ENCODE measurements at regions not wholly inside any gene's neighbourhood (a gene's known extent, or its start where the extent isn't known, plus 50 kb on each side); places are given as distances from the start of the nearest gene placed in this dataset.
A peak's percentile ranks its signal among the peaks of the same experiment; 100 is the strongest.

DNA sequence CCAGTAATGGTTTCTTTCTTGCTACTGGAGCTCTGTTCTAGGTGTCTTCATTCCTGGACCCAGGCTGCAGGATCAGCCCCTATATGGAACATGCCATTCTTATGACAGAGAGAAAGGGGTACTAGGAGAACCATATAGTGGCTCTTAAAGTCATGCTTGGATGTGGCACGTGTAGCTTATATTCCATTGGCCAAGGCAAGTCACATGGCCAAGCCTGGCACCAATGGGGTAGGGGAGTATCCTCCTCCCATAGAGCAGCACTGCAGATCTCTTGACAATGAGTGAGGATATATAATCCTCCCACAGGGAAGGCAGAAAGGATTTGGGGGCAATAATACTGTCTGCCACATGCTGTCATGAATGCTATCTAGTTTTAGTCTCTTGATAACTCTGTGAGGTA is 193.3 kb downstream of the PALM2AKAP2 start:
- Histone ChIP-seq H3K4me2 (ENCODE audit: insufficient read depth, low read length) (no peak overlapping the region), H3K9me3 (ENCODE audit: low read depth, low read length) (no peaks in the 10 kb centered on the region), H4K20me1 (ENCODE audit: insufficient read depth, low read length) (no peaks in the 10 kb centered on the region), H3K4me1 (ENCODE audit: insufficient read depth, low read length) (peaks cover 14% of the 10 kb centered on the region), H3K4me3 (ENCODE audit: insufficient read depth, low read length) (no peak overlapping the region), H3K27me3 (ENCODE audit: insufficient read depth, low read length) (no peaks in the 10 kb centered on the region), H3K79me2 (ENCODE audit: insufficient read depth, low read length) (no peaks in the 10 kb centered on the region), H3K36me3 (ENCODE audit: insufficient read depth, low read length) (no peaks in the 10 kb centered on the region), H2AFZ (ENCODE audit: low read length) (no peak overlapping the region), H3K27ac (ENCODE audit: low read depth, low read length) (no peak overlapping the region)
- DNase-seq (ENCODE audit: insufficient read length, low spot score, missing footprints): no peak
- TF ChIP-seq, protein P1, sequence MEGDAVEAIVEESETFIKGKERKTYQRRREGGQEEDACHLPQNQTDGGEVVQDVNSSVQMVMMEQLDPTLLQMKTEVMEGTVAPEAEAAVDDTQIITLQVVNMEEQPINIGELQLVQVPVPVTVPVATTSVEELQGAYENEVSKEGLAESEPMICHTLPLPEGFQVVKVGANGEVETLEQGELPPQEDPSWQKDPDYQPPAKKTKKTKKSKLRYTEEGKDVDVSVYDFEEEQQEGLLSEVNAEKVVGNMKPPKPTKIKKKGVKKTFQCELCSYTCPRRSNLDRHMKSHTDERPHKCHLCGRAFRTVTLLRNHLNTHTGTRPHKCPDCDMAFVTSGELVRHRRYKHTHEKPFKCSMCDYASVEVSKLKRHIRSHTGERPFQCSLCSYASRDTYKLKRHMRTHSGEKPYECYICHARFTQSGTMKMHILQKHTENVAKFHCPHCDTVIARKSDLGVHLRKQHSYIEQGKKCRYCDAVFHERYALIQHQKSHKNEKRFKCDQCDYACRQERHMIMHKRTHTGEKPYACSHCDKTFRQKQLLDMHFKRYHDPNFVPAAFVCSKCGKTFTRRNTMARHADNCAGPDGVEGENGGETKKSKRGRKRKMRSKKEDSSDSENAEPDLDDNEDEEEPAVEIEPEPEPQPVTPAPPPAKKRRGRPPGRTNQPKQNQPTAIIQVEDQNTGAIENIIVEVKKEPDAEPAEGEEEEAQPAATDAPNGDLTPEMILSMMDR (IDR thresholded peaks at IDR 0.05; ENCODE audit: extremely low read depth, low read depth, low read length): no peak

DNA sequence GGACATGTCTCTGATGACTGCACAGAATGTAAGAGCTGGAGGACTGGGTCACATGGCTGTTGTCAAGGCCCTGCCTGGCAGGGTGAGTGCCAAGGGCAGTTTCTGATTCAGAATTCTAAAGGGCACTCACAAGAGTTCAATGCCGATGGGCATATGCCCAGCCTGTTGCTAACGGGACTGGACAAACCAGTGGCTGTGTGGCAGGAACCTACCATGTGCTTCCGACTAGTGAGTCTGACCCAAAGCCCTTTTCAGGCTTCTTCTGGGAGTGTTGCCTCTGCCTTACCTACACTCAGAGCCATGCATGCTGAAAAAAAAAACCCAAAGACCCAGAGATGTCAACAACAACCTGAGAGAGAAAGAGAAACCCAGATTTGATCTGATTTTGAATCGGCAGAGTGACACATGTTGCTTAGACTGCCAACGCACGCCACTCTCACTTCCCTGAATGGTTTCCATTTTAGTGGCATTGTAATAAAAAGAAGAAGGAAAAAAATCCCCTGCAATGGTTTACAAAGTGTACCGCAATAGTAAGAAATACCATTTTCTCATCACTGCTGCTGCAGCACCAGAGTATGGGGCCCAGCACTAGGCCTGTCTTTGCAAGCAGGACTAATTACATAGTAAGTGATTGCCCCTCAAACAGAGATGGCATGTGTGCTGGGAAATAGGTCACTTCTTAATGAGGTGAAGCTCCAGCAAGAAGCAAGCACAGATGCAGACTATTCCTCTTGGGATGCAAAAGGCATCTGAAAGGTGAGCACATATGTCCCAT is 194.3 kb downstream of the PALM2AKAP2 start:
- no peak for DNase-seq (ENCODE audit: insufficient read length, low spot score, missing footprints)
- no peak overlapping the region for H2AFZ ChIP-seq (ENCODE audit: low read length)
- no peaks in the 10 kb centered on the region for H4K20me1 ChIP-seq (ENCODE audit: insufficient read depth, low read length)
- no peaks in the 10 kb centered on the region for H3K27me3 ChIP-seq (ENCODE audit: insufficient read depth, low read length)
- H3K36me3 ChIP-seq (ENCODE audit: insufficient read depth, low read length): no peaks in the 10 kb centered on the region
- no peaks in the 10 kb centered on the region for H3K79me2 ChIP-seq (ENCODE audit: insufficient read depth, low read length)
- no peak overlapping the region for H3K27ac ChIP-seq (ENCODE audit: low read depth, low read length)
- H3K4me2 ChIP-seq (ENCODE audit: insufficient read depth, low read length): no peak overlapping the region
- H3K4me1 ChIP-seq (ENCODE audit: insufficient read depth, low read length): peaks cover 14% of the 10 kb centered on the region
- TF ChIP-seq, protein P1 (IDR thresholded peaks at IDR 0.05; ENCODE audit: extremely low read depth, low read depth, low read length): no peak
- no peak overlapping the region for H3K4me3 ChIP-seq (ENCODE audit: insufficient read depth, low read length)
- H3K9me3 ChIP-seq (ENCODE audit: low read depth, low read length): no peaks in the 10 kb centered on the region

DNA sequence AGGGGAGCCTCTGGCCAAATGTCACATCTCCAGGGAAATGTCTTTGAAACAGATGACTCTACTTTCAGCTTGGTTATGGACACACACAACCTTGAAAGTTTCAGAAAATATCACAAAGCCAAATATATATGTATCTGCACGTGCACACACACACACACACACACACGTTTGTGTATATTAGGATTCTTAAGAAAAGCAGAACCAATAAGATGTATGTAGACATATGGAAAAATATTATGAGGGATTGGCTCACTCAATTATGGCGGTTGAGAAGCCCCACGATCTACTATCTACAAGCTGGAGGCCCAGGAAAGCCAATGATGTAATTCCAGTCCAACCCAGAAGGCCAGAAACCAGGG is 194.9 kb downstream of the PALM2AKAP2 start:
- no peak overlapping the region for H3K4me2 ChIP-seq (ENCODE audit: insufficient read depth, low read length)
- TF ChIP-seq, protein P1 (IDR thresholded peaks at IDR 0.05; ENCODE audit: extremely low read depth, low read depth, low read length): no peak
- no peak overlapping the region for H3K4me3 ChIP-seq (ENCODE audit: insufficient read depth, low read length)
- no peak overlapping the region for H2AFZ ChIP-seq (ENCODE audit: low read length)
- H3K27ac ChIP-seq (ENCODE audit: low read depth, low read length): peak overlapping the region; percentile 88
- H3K36me3 ChIP-seq (ENCODE audit: insufficient read depth, low read length): no peaks in the 10 kb centered on the region
- H3K4me1 ChIP-seq (ENCODE audit: insufficient read depth, low read length): peaks cover 14% of the 10 kb centered on the region
- H3K9me3 ChIP-seq (ENCODE audit: low read depth, low read length): no peaks in the 10 kb centered on the region
- no peaks in the 10 kb centered on the region for H3K27me3 ChIP-seq (ENCODE audit: insufficient read depth, low read length)
- H3K79me2 ChIP-seq (ENCODE audit: insufficient read depth, low read length): no peaks in the 10 kb centered on the region
- H4K20me1 ChIP-seq (ENCODE audit: insufficient read depth, low read length): no peaks in the 10 kb centered on the region
- DNase-seq (ENCODE audit: insufficient read length, low spot score, missing footprints): no peak

DNA sequence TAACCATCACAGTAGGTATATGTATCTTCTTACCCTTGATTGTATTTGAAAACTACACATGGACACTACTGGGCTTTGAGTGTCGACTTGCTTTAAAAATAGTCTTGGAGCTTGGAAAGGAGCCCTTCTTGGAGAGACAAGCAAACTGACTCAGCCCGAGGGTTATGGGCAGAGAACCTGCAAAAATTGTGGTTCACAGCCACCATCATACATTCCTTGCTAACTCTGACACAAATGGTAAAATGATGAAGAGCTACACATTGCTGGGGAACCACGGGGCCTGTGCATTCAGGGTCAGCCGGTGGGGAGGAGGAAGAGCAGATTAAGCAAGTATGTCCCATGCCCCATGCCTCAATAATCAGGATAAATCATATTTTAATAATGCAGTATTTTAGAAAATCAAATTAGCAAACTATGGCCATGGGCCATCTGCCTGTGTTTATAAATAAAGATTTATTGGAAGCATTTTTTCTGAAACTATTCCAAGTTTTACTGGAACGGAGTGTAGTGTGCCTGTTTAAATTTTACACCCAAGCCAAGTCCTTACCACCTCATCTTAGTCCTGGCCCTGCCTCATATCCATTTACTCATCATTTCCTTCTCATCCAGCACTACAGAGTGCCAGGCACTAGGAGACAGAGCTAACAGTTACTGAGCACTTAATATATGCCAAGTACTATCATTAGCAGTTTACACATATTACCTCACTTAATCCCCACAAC is 195.7 kb downstream of the PALM2AKAP2 start:
- H3K27me3 ChIP-seq (ENCODE audit: insufficient read depth, low read length): no peaks in the 10 kb centered on the region

More for the DNA sequence above, 195.7 kb downstream of the PALM2AKAP2 start:
- peak overlapping the region; percentile 88 for H3K27ac ChIP-seq (ENCODE audit: low read depth, low read length)
- peaks cover 14% of the 10 kb centered on the region for H3K4me1 ChIP-seq (ENCODE audit: insufficient read depth, low read length)
- H4K20me1 ChIP-seq (ENCODE audit: insufficient read depth, low read length): no peaks in the 10 kb centered on the region
- TF ChIP-seq, protein P1 (IDR thresholded peaks at IDR 0.05; ENCODE audit: extremely low read depth, low read depth, low read length): no peak
- H3K4me3 ChIP-seq (ENCODE audit: insufficient read depth, low read length): no peak overlapping the region
- no peaks in the 10 kb centered on the region for H3K79me2 ChIP-seq (ENCODE audit: insufficient read depth, low read length)
- no peaks in the 10 kb centered on the region for H3K36me3 ChIP-seq (ENCODE audit: insufficient read depth, low read length)
- H3K4me2 ChIP-seq (ENCODE audit: insufficient read depth, low read length): peak overlapping the region; percentile 29
- DNase-seq (ENCODE audit: insufficient read length, low spot score, missing footprints): peak; percentile 88
- H3K9me3 ChIP-seq (ENCODE audit: low read depth, low read length): no peaks in the 10 kb centered on the region
- no peak overlapping the region for H2AFZ ChIP-seq (ENCODE audit: low read length)
